CD4-positive, alpha-beta T cell treated with Interleukin-12 subunit alpha and Interleukin-12 subunit beta, for 1 hour (primary cell): ENCODE measurements at regions not wholly inside any gene's neighbourhood (a gene's known extent, or its start where the extent isn't known, plus 50 kb on each side); places are given as distances from the start of the nearest gene placed in this dataset.
A peak's percentile ranks its signal among the peaks of the same experiment; 100 is the strongest.
"Not testable (repeated sequence)": the region's sequence is repeated elsewhere in the genome, so short reads cannot be mapped to it uniquely, and the experiment has no call there.

Source experiments
- DNase-seq: peaks from one replicate; pipeline ENCODE4 v3.0.0-alpha.2; 2020

- no peak for DNase-seq
These were observed 73.4 kb upstream of the TAB2 start for GRCh38 chr6:149244105-149244504.

- no peak for DNase-seq
These were observed 70.7 kb upstream of the TAB2 start for GRCh38 chr6:149246691-149247384.

- DNase-seq, result no peak
These were observed 70.1 kb upstream of the TAB2 start for GRCh38 chr6:149247385-149247763.

GRCh38 chr6:149248263-149248662 is 69.2 kb upstream of the TAB2 start:
- DNase-seq, result not testable (repeated sequence)

- peak; percentile 50 for DNase-seq
These were observed 68.7 kb upstream of the TAB2 start for GRCh38 chr6:149248693-149249369.

GRCh38 chr6:149249370-149250357 is 67.8 kb upstream of the TAB2 start:
- DNase-seq, result no peak

GRCh38 chr6:149250951-149251350 is 66.6 kb upstream of the TAB2 start:
- no peak for DNase-seq

GRCh38 chr6:149252622-149253021 is 64.9 kb upstream of the TAB2 start:
- no peak for DNase-seq

- DNase-seq, result no peak
These were observed 63.3 kb upstream of the TAB2 start for GRCh38 chr6:149254253-149254652.

GRCh38 chr6:149259753-149260152 is 57.8 kb upstream of the TAB2 start:
- DNase-seq, result no peak

GRCh38 chr6:149260214-149260874 is 57.2 kb upstream of the TAB2 start:
- no peak for DNase-seq

GRCh38 chr6:149261364-149262040 is 56.0 kb upstream of the TAB2 start:
- peak; percentile 44 for DNase-seq

- no peak for DNase-seq
These were observed 54.2 kb upstream of the TAB2 start for GRCh38 chr6:149263321-149263720.

- DNase-seq, result peak; percentile 59
These were observed 52.9 kb upstream of the TAB2 start for GRCh38 chr6:149264629-149265028.

GRCh38 chr6:149265945-149266344 is 51.6 kb upstream of the TAB2 start:
- DNase-seq, result no peak

- DNase-seq, result no peak
These were observed 50.9 kb upstream of the TAB2 start for GRCh38 chr6:149266659-149267058.

- no peak for DNase-seq
These were observed 50.4 kb upstream of the TAB2 start for GRCh38 chr6:149267072-149267471.

GRCh38 chr6:149267513-149268043 is 49.9 kb upstream of the TAB2 start:
- DNase-seq, result no peak
